HG02623 (cell line): ENCODE measurements at regions not wholly inside any gene's neighbourhood (a gene's known extent, or its start where the extent isn't known, plus 50 kb on each side); places are given as distances from the start of the nearest gene placed in this dataset.
"Not testable (repeated sequence)": the region's sequence is repeated elsewhere in the genome, so short reads cannot be mapped to it uniquely, and the experiment has no call there.

ENCODE experiments used
- ATAC-seq: cut with Tn5 transposase; IDR thresholded peaks from one replicate; pipeline ENCODE4 v1.9.1; 2021; ENCODE audit warnings: moderate library complexity; ENCODE audit not compliant: unreplicated experiment

- ATAC-seq, result no peak
These were observed 110.7 kb upstream of the GZMB start for GRCh38 chr14:24744641-24745040.

DNA sequence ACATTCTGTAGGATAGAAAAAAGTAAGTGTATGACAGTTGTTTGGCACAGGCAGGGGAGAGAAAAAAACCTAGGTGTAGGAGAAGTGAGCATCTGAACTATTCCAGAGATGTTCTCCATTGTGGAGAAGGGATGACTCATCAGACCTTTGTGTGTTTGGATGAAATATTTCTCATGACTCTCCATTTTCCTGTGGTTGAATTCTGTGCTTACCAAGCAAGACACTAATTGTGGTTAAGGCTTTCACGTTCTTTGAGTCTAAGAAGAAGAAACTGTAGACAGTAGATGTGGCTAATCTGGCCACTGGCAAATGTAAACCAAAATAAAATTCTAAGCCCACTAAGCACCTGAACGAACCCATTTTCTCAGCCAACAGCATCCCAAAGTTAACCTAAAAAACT, 107.9 kb upstream of the GZMB start:
- ATAC-seq, result no peak

- no peak for ATAC-seq
These were observed 102.1 kb upstream of the GZMB start for GRCh38 chr14:24735984-24736630.

- ATAC-seq, result no peak
These were observed 101.0 kb upstream of the GZMB start for GRCh38 chr14:24734917-24735500.

DNA sequence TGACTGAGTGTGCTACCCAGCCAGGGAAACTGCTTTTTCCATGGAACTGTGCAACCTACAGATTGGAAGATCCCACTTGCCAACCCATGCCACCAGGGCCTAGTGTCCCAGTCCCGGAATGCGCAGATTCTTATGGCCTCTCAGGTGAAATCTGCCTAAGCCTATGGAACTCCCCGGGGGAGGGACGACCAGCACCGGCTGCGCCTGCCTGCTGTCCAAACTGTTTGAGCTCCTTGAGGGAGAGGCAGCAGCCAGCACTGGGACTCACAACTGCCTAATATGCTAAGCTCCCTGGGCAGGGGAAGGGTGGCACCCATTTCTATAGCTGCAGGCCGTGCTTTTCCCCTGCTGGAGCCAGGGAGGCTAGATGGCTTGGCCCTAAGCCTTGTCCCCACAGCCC, 92.5 kb upstream of the GZMB start:
- ATAC-seq, result no peak

DNA sequence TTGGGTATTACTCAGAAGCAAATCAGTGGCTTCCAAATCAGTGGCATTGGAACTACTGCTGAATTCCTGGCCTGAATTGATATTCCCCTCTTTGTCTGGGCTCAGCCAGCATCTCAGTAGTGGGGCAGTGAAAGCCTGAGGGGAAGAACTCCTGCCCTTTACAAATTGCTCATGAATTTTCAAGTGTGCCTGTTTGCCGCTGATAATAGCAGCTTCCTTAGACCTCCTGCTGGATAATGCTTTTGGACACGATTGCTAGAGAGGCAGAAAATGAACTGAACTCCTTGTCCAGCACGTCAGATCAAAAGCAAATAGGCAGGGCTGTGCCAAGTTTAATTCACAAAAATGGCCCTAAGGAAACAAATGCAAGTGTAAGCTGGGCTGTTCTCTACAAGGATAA, 91.3 kb upstream of the GZMB start:
- no peak for ATAC-seq

DNA sequence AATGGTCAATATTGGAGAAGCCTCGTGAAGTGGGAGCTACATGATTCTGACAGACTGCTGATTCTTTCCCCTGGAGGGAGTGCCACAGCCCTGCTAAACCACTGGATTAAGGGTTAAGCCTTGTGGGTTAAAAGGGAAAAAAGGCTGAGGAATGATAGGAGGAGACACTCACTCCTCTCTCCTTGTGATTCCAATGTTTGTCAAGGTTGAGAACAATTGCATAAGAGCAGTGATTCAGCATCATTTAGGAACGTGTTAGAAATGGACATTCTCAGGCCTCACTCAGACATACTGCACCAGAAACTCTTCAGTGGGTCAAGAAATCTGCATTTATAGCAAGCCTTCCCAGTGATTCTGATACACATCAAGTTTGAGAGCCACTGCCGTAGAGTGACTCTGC, 87.8 kb upstream of the GZMB start:
- ATAC-seq, result no peak

DNA sequence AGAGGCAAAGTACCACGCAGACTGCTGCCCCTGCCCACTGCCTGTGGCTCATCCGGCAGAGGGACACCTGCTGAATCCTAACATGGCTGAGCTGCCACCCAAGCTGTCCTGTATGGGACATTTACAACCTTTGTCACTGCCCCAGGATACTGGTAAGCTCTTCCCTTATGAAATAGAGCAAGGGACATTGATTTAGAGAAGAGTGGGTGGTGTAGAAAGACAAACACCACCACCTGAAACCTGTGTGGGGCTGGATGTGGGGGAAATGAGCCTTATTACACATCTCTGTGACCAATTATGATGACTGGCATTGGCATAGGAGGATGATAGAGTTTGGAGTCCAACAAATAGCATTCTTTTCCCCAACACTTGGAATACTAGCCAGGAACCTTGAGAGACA, 81.2 kb upstream of the GZMB start:
- no peak for ATAC-seq

GRCh38 chr14:24713404-24713803, 79.4 kb upstream of the GZMB start:
- ATAC-seq, result peak; percentile 72

GRCh38 chr14:24712909-24713308, 78.9 kb upstream of the GZMB start:
- ATAC-seq, result no peak

DNA sequence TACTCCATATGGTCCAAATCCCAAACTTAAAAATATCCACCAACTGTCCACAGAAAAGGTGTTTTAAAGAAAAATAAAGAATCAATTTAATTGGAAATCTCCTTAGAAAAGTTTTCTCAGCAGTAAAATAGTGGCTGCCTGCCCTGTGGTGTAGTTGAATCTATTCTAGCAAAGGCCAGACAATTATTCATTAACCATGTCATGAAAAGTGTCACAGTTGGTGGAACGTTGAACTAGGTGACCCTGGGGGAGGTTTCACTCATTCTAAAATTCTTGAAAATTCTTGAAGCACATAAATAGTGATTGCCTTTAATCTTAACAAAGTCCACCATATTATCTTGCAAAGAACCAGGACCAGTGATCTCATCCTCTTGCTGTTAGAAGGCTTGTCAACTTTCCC, 78.4 kb upstream of the GZMB start:
- ATAC-seq, result no peak

- ATAC-seq, result no peak
These were observed 76.6 kb upstream of the GZMB start for GRCh38 chr14:24710403-24711112.

- ATAC-seq, result no peak
These were observed 74.7 kb upstream of the GZMB start for GRCh38 chr14:24708684-24709083.

DNA sequence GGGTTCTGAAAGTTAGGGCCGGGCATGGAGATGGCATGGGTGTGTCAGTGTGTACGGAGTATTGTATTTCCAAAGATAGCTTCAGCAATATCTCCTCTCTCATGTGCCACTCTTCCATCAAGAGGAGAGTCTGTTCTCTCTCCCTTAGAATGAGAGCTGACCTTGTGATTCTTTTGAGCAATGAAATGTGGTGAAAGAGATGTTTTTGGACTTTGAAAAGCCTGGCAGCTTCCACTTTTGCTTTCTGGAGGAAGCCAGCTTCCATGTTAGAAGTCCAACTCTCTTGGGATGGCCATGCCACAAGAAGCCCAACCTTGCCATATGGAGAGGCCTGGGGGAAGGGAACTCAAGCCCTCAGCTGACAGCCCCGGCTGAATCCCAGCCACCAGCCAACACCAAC, 72.4 kb upstream of the GZMB start:
- no peak for ATAC-seq

- ATAC-seq, result peak; percentile 93
These were observed 71.8 kb upstream of the GZMB start for GRCh38 chr14:24705840-24706239.

GRCh38 chr14:24701062-24701461, 67.1 kb upstream of the GZMB start:
- ATAC-seq, result no peak

DNA sequence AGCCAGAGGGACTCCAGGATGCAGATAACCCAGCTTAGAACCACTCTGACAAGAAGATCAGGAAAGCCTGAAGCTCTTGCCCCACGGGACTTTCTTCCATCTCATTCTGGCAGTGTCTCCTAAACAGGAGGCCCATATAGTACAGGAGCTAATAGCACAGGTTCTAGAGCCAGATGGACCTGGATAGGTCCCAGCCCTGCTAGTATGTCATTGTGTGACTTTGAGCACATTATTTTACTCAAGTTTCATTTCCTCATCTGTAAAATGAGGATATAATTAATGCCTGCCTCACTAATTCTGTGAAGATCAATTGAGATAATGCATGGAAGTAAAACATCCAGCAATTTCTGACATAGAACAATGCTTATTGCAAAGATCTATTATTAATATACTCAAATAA, 66.5 kb upstream of the GZMB start:
- ATAC-seq, result no peak

GRCh38 chr14:24699052-24699451, 65.1 kb upstream of the GZMB start:
- ATAC-seq, result peak; percentile 51

DNA sequence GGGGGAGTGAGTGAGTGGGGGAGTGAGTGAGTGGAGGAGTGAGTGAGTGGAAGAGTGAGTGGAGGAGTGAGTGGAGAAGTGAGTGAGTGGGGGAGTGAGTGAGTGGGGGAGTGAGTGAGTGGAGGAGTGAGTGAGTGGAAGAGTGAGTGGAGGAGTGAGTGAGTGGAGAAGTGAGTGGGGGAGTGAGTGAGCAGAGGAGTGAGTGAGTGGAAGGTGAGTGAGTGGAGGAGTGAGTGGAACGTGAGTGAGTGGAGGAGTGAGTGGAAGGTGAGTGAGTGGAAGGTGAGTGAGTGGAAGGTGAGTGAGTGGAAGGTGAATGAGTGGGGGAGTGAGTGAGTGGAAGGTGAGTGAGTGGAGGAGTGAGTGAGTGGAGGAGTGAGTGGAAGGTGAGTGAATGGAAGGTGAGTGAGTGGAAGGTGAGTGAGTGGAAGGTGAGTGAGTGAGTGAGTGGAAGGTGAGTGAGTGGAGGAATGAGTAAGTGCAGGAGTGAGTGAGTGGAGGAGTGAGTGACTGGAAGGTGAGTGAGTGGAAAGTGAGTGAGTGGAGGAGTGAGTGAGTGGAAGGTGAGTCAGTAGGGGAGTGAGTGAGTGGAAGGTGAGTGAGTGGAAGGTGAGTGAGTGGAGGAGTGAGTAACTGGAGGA, 62.4 kb upstream of the GZMB start:
- ATAC-seq, result not testable (repeated sequence)

GRCh38 chr14:24695265-24696241, 61.6 kb upstream of the GZMB start:
- no peak for ATAC-seq

GRCh38 chr14:24694680-24695079, 60.7 kb upstream of the GZMB start:
- no peak for ATAC-seq
